PC-3 (cell line): ENCODE measurements at regions not wholly inside any gene's neighbourhood (a gene's known extent, or its start where the extent isn't known, plus 50 kb on each side); places are given as distances from the start of the nearest gene placed in this dataset.

Experiments used
- EZH2 ChIP-seq: fragments of 300-600 bp; sonication (generic); IDR thresholded peaks from one replicate; pipeline ENCODE4 v1.6.1; 2017; ENCODE audit warnings: antibody characterized with exemption, mild to moderate bottlenecking, low read length; ENCODE audit not compliant: unreplicated experiment
- TF ChIP-seq, protein P1 (sequence below): fragments of 300-600 bp; sonication (generic); conservative IDR thresholded peaks from 2 replicates; pipeline ENCODE4 v1.5.1; 2017; ENCODE audit warnings: antibody characterized with exemption, low read depth, mild to moderate bottlenecking, low read length

DNA sequence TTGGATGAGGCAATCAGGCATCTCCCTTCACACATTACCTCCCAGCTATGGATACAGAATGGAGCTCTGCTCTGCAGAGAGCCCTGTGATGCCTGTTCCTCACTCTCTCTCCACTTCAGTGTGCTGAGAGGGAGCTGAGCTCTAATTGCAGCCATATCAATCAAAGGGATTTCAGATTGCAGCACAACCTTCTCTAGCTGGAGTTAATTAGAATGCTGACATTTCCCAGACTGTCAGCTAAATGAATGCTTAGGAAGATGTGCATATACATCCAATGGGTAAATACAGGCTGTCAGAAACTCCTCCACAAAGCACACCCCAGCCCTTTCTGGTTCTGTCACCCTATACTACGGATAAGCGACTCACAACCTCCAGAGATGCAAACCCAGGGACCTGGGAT lies 402.6 kb downstream of the EIPR1 start:
- TF ChIP-seq, protein P1, sequence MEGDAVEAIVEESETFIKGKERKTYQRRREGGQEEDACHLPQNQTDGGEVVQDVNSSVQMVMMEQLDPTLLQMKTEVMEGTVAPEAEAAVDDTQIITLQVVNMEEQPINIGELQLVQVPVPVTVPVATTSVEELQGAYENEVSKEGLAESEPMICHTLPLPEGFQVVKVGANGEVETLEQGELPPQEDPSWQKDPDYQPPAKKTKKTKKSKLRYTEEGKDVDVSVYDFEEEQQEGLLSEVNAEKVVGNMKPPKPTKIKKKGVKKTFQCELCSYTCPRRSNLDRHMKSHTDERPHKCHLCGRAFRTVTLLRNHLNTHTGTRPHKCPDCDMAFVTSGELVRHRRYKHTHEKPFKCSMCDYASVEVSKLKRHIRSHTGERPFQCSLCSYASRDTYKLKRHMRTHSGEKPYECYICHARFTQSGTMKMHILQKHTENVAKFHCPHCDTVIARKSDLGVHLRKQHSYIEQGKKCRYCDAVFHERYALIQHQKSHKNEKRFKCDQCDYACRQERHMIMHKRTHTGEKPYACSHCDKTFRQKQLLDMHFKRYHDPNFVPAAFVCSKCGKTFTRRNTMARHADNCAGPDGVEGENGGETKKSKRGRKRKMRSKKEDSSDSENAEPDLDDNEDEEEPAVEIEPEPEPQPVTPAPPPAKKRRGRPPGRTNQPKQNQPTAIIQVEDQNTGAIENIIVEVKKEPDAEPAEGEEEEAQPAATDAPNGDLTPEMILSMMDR, result no peak
- TF ChIP-seq EZH2, result no peak
